Erythroblast (primary cell): ENCODE measurements at regions not wholly inside any gene's neighbourhood (a gene's known extent, or its start where the extent isn't known, plus 50 kb on each side); places are given as distances from the start of the nearest gene placed in this dataset.

Experiments used
- DNase-seq, 2 experiments: peaks; one replicate each; lab custom pipeline; 2025; lab: John Stamatoyannopoulos, UW
- GATA1 ChIP-seq: IDR thresholded peaks from 2 replicates; pipeline ENCODE4 v1.6.1; 2011; ENCODE audit warnings: low read depth, mild to moderate bottlenecking, control low read depth, low read length, moderate library complexity
- POLR2A ChIP-seq: IDR thresholded peaks from 2 replicates; pipeline ENCODE4 v1.6.1; 2011; ENCODE audit warnings: mild to moderate bottlenecking, low read length

- DNase-seq = no peak
- TF ChIP-seq GATA1 (no peak), POLR2A (no peak)
Measured at GRCh38 chr4:186481998-186482790, 73.2 kb downstream of the MTNR1A start.

- no peak for DNase-seq
- no peak for TF ChIP-seq POLR2A
- no peak for TF ChIP-seq GATA1
Measured at GRCh38 chr4:186475202-186475601, 80.2 kb downstream of the MTNR1A start.

DNA sequence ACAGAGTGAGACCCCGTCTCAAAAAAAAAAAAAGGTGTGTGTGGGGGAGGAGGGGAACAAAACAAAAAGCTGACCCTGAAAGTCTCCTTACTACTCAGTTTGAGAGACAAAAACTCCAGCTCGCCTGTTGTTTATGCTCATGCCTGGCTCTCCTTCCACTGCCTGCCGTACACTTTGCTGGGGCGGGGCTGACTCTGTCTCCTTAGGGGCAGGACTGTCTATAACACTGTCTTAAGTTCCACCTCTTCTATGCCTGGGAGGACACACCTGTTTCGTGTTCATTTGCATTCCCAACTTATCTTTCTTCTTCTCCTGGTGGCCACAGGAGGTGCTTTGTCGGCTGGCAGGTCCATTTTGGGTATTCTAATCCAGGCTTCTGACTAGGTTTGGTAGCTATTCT lies 81.4 kb downstream of the MTNR1A start:
- no peak for TF ChIP-seq GATA1
- no peak for TF ChIP-seq POLR2A

GRCh38 chr4:186472948-186473347 lies 82.4 kb downstream of the MTNR1A start:
- peak in 1 of 2 experiments; percentile 7 for DNase-seq
- TF ChIP-seq POLR2A (no peak), GATA1 (no peak)

More for the DNA sequence above, 81.4 kb downstream of the MTNR1A start:
- no peak for DNase-seq

DNA sequence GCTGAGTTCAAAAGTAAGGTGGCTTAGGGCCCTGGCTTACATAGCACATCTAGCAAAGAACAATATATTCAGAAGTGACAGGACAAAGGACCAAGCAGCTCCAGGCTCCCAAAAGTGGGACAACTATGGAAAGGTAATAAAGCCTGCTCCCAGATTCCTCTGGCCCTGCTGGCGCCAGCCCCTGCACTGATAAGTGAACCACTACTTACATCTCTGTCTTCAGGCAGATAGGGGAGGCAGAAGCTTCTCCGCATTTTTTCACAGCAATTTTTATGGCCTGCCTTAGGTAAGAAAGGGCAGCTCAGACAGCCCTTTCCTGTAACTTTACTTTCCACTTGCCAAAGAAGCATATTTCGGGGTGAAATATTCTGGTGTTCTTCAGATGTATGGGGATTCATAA lies 83.9 kb downstream of the MTNR1A start:
- no peak for DNase-seq
- no peak for TF ChIP-seq POLR2A
- TF ChIP-seq GATA1 = no peak

- TF ChIP-seq POLR2A (no peak), GATA1 (no peak)
- DNase-seq = no peak
Measured at GRCh38 chr4:186458050-186458449, 97.3 kb downstream of the MTNR1A start.

- DNase-seq = no peak
- TF ChIP-seq POLR2A (no peak), GATA1 (no peak)
Measured at GRCh38 chr4:186451982-186452381, 103.4 kb downstream of the MTNR1A start.

DNA sequence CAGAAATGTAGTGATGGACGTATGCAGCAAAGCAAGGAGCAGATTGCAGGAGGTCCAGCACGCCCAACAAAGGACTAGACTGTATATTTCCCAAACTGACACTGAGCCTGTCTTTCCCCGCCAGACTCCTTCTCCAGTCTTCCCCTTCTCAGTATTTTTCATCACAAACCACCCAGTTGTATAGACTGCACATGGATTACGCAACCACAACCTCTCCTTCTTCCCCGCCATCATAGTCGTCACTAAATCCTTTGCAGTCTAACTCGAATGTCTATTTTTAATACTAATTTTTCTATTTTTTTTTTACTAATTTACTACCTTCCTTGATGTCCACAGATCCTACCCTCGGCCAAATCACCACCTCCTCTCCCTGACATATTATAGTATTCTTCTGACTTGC lies 105.4 kb downstream of the MTNR1A start:
- no peak for TF ChIP-seq GATA1
- no peak for TF ChIP-seq POLR2A
- no peak for DNase-seq

DNA sequence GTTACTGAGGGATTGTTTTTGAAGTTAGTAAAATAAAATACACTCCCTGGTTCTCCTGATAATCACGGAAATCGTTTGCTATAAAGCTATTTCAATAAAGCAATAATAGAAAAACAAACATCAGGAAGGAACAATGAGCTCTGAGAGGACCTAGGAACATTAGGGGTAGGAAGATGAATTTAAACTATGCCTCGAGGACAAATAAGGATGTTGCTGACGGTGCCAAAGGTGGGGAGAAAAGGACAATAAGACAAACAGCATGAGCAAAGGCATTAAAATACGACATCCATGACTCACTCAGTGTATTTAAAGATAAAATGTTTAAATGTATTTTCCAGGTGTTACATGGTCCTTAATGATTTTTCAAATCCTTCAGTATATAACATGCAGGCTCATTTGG lies 110.3 kb downstream of the MTNR1A start:
- TF ChIP-seq GATA1 (no peak), POLR2A (no peak)
- DNase-seq = no peak

DNA sequence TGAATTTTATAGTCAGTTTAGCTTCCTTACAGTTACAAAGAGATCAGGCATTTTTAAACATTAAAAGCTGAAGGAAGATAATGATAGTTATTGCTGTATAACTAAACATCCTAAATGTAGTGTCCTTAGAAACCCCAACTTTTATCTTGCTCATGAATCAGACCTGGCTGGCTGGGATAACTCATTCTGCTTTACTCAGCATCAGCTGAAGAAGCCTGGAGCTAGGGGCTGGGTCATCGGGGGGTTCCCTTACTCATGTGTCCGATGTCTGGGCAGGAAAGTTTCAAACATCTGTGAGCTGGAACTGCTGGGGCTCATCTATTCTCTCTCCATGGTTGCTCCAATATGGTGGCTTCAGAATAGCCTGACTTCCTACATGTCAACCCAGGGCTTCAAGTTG lies 113.9 kb downstream of the MTNR1A start:
- no peak for TF ChIP-seq POLR2A
- no peak for TF ChIP-seq GATA1

DNA sequence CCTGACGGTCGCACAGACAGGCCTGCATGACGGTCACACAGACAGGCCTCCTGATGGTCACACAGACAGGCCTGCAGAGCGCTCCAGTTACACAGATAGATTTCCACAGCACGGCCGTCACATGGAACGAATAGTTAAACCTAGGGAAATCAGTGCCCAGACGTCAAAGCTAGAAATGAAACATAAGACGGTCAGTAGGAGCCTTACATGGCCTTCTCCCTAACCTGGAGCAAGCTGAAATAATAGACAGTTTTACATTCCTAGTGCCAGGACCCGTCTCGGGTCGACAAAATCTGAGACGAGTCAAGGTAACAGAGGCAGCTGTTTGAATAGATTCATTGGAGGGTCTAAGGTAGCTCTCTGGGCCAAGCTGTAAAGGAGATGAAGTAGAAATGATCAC lies 126.9 kb downstream of the MTNR1A start:
- no peak for DNase-seq
- no peak for TF ChIP-seq POLR2A
- no peak for TF ChIP-seq GATA1

More for the DNA sequence above, 113.9 kb downstream of the MTNR1A start:
- DNase-seq = no peak

- no peak for DNase-seq
- TF ChIP-seq POLR2A = no peak
- TF ChIP-seq GATA1 = no peak
Measured at GRCh38 chr4:186424745-186425144, 130.6 kb downstream of the MTNR1A start.

DNA sequence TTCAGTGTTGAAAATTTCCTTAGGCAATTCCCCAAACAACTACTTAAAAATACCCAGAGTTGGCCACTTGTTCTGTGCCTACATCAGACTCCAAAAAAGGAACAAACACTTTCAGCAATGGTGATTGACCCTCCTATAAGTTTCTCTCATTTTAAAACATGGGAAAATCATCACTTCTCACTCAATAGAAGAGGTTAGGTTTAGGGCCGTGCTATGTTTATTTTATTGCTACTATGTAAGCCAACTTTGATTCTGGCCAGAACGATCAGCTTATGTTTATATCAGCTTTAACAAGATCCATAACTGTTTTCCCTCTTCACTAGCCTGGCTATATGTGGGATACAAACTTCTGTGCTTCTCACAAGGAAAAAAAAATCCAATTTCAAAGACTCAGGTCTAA lies 133.1 kb downstream of the MTNR1A start:
- TF ChIP-seq POLR2A = no peak
- no peak for TF ChIP-seq GATA1
- DNase-seq = no peak

- TF ChIP-seq POLR2A (no peak), GATA1 (no peak)
- DNase-seq = no peak
Measured at GRCh38 chr4:186416451-186417060, 138.8 kb downstream of the MTNR1A start.
